GM19372 (cell line): ENCODE measurements at regions not wholly inside any gene's neighbourhood (a gene's known extent, or its start where the extent isn't known, plus 50 kb on each side); places are given as distances from the start of the nearest gene placed in this dataset.

Source experiments
- ATAC-seq: cut with Tn5 transposase; IDR thresholded peaks from one replicate; pipeline ENCODE4 v1.9.1; 2021; ENCODE audit warnings: mild to moderate bottlenecking, low read depth, moderate library complexity; ENCODE audit not compliant: unreplicated experiment

- no peak for ATAC-seq
Observed at GRCh38 chr11:80844110-80844819, 1403.4 kb upstream of the TENM4 start.

GRCh38 chr11:80843266-80843974, 1402.6 kb upstream of the TENM4 start:
- ATAC-seq, result no peak

DNA sequence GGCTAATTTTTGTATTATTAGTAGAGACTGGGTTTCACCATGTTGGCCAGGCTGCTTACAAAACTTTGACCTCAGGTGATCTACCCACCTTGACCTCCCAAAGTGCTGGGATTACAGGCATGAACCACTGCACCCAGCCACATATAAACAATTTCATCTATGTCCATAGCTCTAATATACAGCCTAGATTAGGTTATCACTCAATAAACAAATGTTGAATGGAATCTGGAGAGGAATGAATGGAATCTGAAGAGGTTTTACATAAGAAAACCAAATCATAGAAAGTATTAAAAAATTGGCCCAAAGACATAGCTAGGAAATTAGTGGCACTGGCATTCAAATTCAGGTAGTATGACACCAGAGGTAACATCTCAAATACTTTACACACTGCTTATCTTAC, 1401.4 kb upstream of the TENM4 start:
- ATAC-seq, result no peak

GRCh38 chr11:80841675-80842074, 1400.8 kb upstream of the TENM4 start:
- no peak for ATAC-seq

DNA sequence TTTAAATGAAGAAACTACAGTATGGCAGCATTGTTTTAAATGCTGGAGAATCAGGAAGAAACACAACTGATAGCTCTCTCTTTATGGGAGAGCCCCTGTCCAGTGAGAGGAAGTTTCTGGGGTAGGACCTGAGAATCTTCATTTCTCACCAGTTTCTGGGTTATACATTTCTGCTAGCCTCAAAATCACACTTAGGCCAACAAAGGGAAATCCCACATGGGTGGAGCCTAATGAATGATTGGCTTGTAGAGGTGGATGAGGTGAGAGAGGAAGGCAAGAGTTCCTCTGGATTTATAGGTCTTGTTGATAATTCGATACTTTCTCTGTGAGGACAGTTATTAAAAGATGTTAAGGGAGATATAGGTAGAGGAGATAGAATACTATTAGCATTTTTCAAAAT, 1397.3 kb upstream of the TENM4 start:
- peak; percentile 82 for ATAC-seq

DNA sequence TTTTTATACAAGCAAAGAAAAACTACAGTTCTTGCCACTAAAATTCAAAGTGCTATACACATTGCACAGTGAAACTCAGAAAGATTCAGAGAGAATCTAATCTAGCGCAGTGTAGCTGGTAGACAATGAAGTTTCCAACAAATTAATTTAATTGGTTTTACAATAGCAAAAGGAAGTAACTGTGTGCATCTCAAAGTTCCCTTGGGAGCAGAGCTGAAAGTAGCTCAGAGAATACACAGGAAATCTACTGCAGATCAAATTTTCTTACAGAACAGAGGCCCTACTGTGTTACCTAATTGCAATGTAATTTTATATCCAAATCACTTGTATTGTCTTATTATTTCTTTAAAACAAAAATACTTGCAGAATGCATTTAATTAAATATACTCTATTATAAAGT, 1396.2 kb upstream of the TENM4 start:
- no peak for ATAC-seq

DNA sequence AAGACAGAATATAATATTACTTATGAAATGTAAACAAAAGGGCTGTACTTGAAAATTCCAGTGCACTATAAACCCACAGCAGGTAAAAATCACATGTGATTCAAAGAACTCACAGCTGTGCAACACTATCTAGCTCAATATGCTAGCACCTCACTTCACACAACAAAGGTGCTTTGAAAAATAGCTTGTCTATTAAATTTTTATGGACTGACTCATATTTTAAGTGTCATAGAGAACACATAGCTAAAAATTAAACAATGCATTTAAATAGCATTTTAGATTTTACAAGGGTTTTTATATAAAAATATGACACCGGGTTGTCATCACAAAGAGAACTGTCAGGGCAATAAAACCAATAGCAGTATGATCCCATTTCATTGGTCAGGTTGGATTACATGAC, 1390.5 kb upstream of the TENM4 start:
- ATAC-seq, result no peak

DNA sequence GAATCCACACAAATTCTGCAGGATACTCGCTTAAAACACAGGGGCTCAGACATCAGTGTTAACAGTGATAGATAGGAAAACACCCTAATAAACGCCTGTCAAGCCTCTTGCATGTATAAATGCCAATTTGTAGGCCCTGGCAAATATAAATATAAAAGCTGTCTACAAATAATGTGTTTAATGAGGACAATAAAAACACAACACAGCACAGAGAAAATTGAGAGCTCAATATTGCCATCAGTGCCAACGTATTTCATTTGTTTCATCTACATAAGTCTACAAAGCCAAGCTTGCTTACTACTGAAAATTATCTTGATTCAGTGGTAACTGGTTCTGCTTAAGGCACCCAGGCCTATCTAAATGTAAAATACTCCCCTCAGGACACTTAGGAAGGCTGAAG, 1387.0 kb upstream of the TENM4 start:
- no peak for ATAC-seq

DNA sequence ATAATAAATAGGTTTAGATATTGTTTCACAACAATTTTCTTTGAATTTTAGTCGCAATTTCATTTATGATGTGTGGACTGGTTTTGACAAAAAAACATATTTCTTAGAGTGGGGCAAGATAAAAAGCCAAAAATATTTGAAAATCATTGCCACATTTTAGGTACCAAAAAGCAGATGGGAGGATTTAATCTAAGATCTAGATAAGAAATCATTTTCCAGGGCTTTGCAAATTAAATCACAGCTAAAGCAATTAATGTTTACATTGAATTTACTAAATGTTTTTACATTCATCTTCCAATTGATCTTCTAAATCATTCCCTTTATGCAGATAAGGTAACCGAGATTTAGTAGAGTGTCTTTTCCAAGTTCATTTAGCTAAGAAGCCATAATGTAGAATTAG, 1386.0 kb upstream of the TENM4 start:
- no peak for ATAC-seq

DNA sequence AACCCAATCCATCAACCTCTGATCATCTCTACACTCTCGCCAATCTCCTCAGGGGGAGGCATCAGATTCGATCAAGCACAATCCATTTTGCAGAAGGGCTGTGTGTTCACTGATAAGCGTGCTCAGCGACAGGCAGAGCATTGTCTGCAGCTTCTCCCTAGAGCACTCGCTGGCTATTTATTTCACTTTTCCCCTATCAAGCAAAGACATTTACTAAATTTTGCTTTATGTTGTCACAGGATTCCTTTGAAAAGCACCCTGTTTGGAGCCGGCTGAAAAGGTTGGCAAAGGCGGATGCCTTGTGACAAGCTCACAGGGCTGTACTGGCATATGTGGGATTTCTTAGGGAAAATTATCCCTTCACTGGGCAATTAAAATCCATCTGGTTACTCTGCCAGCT, 1381.5 kb upstream of the TENM4 start:
- no peak for ATAC-seq

- ATAC-seq, result no peak
Observed at GRCh38 chr11:80819271-80819670, 1378.4 kb upstream of the TENM4 start.

DNA sequence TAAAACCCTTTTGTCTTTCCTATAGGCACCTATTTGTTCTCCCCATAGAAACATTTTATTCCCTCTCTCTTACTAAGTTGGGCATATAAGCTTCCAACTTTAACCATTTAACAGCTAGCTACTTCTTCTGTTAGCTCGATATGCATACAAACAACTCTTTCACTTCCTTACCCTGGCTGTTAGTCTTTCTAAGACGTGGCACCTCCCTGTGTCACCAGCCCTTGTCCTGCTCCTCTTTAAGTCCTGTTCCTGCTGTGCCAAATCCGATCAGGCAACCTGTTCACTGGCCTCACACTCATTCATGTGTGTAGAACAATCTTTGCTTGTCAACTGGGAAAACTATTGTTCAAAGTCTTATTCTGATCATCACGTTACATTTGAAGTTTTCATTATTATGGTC, 1376.1 kb upstream of the TENM4 start:
- ATAC-seq, result peak; percentile 43

DNA sequence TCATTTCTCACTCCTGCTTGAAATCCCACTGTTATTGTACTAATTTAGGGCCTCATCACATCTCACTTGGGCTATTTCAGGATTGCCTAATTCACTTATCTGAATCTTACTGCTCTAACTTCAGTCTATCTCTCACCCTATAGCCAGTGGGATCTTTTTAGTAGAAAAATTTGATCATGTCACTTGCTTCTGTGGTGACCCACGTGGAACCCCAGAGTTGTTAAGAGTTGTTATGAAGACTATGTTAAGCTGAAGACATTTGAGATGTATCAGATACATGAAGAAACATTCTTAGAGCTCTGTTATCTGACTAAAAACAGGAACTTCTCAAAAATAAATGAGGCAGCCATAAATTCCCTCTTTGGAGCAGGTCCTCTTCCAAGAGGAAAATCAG, 1375.6 kb upstream of the TENM4 start:
- peak; percentile 37 for ATAC-seq

DNA sequence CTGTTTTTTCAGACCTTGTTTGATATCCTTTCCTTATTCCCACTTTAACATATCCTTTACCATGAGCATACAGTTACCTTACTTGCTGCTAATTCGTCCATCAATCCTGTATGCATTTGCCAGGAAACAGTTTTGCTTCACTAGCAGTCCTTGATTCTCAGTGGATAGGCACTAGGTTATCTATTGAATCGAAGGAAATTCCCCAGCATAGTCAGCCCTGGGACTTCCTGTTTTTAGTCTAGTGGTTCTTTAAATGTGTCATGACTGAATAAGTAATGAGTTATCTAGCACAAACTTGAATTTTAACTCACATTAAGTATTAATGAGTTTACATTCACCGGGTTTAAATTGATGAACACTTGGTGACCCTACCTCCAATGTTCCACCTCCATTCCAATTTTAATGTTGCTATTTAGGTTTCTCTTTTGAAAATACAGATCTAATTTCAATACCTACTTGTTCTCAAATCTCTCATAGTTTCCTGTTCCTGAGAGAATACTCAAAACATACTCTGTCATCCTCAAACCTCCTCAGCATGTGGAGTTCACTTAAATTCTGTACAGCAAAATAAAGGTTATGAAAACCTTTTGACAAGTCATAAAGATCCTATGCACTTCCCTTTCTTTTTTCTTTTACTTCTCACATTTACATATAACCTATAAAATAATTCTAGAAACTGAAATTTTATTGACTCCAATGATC, 1375.1 kb upstream of the TENM4 start:
- peak; percentile 85 for ATAC-seq

DNA sequence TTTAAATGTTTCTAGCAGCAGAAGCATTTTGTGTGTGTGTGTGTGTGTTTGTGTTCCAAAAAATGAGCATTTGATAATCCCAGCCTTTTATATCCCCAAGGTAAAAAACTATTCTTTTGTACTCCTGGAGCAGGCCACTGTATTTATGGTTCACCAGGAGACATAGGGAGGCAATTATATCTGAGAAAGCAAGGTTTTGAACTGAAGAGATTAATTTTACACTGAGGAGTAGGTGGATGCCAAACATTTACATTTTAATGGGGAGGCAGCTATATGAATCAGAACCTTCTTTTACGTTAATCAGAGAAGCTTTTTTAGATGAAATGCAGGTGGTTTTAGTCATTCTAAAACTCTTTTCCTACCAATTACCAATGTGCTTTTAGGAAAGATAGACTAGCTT, 1374.0 kb upstream of the TENM4 start:
- no peak for ATAC-seq

DNA sequence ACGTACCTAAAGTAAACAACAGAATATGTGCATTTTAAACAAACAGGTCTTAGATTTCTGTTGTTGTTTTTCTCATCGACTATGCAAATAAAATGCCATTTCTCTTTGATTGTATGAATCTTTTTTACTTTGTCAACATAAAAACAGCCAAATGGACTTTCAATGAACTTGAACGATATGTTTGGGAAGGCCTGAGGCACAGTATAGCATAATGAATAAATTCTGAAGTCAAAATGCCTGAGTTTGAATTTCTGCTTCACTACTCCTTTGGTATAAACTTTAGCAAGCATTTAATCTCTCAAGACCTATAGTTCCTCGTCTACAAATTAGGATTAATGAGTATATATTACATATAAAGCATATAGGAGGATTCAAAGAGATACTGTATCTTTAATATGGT, 1369.9 kb upstream of the TENM4 start:
- no peak for ATAC-seq

- ATAC-seq, result no peak
Observed at GRCh38 chr11:80798174-80798573, 1357.3 kb upstream of the TENM4 start.

DNA sequence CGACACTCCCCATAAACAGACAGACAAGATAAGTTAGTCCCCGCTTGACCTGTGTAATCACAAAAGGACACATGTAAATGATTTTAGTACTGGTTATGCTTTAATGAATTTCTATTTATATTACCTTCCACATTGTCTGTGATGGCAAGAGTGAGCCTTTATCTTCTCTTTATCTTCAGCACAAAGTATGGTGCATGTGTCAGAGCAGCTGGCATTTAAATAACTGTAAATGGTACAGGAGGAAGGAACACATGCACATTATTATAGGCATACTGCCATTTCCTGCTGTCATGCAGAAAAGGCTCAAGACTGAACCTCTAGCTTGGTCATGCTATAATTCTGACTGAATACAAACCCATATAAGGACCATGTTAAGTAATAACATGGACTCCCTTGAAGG, 1342.7 kb upstream of the TENM4 start:
- ATAC-seq, result no peak

DNA sequence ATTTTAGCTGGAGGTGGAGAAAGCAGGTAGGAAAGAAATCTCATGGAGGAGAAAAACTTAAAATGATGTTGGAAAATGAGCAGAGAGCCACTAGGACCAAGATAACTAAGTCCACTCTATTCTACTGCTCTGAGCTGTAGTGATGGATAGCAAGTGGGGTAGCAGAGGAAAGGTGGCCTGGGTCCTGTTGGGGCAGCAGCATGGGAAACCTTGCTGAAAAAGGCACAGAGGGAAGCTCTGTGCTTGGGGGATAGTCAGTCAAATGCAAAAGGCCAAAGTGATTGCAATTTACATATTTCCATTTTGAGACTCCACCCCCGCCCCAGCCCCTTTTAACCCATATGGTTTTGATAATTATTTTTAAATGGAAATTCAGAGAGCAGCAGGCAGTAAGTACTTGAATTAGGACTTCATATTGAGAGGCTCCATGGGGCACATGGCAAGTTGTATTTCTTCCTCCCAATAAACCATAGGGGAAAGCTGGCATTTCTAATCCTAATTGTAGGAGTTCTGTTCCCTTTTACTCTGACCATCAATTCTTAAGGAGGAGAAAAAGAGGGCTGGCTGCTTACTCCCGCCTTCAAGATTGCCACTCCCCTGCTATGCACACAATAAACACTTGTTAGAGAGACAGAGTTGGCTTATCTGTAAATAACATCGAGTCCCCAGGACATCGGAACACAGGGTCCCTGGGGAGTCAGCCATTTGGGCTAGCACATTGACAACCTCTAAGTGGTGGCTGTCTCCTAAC, 1341.5 kb upstream of the TENM4 start:
- ATAC-seq, result no peak

DNA sequence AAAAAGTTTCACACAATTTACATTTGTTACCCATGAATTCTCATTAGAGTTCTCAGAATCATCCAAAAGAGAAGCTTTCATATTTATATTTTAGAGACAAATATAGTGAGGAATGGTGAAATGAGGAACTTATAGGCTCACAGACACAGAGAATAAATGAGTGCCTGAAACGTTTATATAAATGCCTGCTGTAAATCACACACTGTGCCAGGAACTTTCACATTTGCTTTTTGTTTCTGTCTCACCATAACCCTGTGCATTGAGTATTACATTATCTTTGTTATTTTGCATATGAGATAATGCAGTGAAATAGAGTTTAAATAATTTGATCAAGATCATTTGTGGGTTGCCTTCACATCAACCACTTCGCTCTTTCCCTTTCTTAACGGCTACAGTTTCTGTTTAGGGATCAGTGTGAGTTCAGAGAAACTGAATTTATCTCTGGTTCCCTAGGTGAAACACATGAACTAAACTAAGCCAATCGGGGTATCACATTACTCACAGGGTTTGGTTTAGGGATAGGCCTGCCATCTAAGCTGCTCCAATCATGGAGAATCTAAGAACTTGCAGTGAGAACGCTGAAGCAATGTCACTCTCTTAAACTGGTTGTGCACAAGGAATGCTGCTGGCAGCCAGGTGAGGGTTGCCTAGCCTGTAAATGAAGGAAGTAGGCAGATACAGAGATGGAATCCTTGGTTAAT, 1339.2 kb upstream of the TENM4 start:
- ATAC-seq, result no peak
